Caco-2 (cell line): ENCODE measurements at regions not wholly inside any gene's neighbourhood (a gene's known extent, or its start where the extent isn't known, plus 50 kb on each side); places are given as distances from the start of the nearest gene placed in this dataset.

Experiments
- BruUV-seq: library from RNA; stranded (reverse); fragments of 400-500 nt; replicated peaks from 2 replicates; lab custom pipeline; 2021; lab: Mats Ljungman, UMichigan
- CTCF ChIA-PET: fragments of 300-600 bp; sonication (Branson Sonifier 250); formaldehyde crosslinking; loops from one replicate; lab custom pipeline; 2022; ENCODE audit warnings: antibody characterized with exemption; lab: Charles Lee
- POLR2A ChIA-PET: fragments of 300-600 bp; sonication (Branson Sonifier 250); formaldehyde crosslinking; loops from one replicate; lab custom pipeline; 2022; ENCODE audit warnings: antibody characterized with exemption; lab: Charles Lee
- DNase-seq, 2 experiments: peaks; one replicate each; pipeline versions ENCODE4 v3.0.0 to v3.0.0-alpha.2; 2020 to 2022
- H3K27me3 ChIP-seq: replicated peaks from 2 replicates; pipeline ENCODE4 v1.6.0; 2011; ENCODE audit warnings: low read length; ENCODE audit not compliant: control insufficient read depth, insufficient read depth
- H3K36me3 ChIP-seq: 2 replicates; pipeline ENCODE4 v1.5.1; 2011; ENCODE audit warnings: low read length; ENCODE audit not compliant: control insufficient read depth, insufficient read depth
- H3K4me1 ChIP-seq: fragments of 250-450 bp; sonication (Bioruptor Pico); 2 replicates; pipeline ENCODE4 v1.5.1; 2020; ENCODE audit warnings: mild to moderate bottlenecking
- H3K4me3 ChIP-seq: 2 replicates; pipeline ENCODE4 v1.5.1; 2011; ENCODE audit warnings: low read depth, mild to moderate bottlenecking, control low read depth, low read length
- H3K9me3 ChIP-seq: fragments of 250-450 bp; sonication (Bioruptor Pico); 2 replicates; pipeline ENCODE4 v1.5.1; 2020; ENCODE audit warnings: mild to moderate bottlenecking, moderate library complexity
- H3K27ac Mint-ChIP-seq: one replicate; pipeline ENCODE4 v1.8.0; 2022; ENCODE audit warnings: mixed read lengths; ENCODE audit not compliant: unreplicated experiment
- H3K27me3 Mint-ChIP-seq: one replicate; pipeline ENCODE4 v1.8.0; 2022; ENCODE audit warnings: mixed read lengths; ENCODE audit not compliant: insufficient read depth, unreplicated experiment
- H3K36me3 Mint-ChIP-seq: one replicate; pipeline ENCODE4 v1.8.0; 2022; ENCODE audit warnings: mild to moderate bottlenecking, mixed read lengths; ENCODE audit not compliant: insufficient read depth, unreplicated experiment
- H3K4me1 Mint-ChIP-seq: one replicate; pipeline ENCODE4 v1.8.0; 2022; ENCODE audit warnings: low read depth, mixed read lengths; ENCODE audit not compliant: unreplicated experiment
- H3K4me3 Mint-ChIP-seq: one replicate; pipeline ENCODE4 v1.8.0; 2022; ENCODE audit warnings: mild to moderate bottlenecking, moderate library complexity, mixed read lengths; ENCODE audit not compliant: unreplicated experiment
- H3K9me3 Mint-ChIP-seq: one replicate; pipeline ENCODE4 v1.8.0; 2022; ENCODE audit warnings: mixed read lengths; ENCODE audit not compliant: unreplicated experiment
- intact Hi-C: fragments of 100-400 bp; cut with micrococcal nuclease; formaldehyde crosslinking; loops from one replicate; pipeline ENCODE4 v1.10.0; 2022; ENCODE audit not compliant: unreplicated experiment
- TF ChIP-seq, protein P1 (sequence below), 2 experiments: fragments of 200-600 bp in 1 of 2; IDR thresholded peaks; 1 replicate in 1 of 2; 2 replicates in 1 of 2; pipeline versions ENCODE4 v1.5.1 to v1.8.0; 2011 to 2022; ENCODE audit warnings: antibody characterized with exemption in 1 of 2, control low read depth in 1 of 2, inconsistent platforms in 1 of 2, low read depth in 1 of 2, low read length in 1 of 2, mild to moderate bottlenecking in 1 of 2, moderate library complexity in 1 of 2; ENCODE audit not compliant: insufficient read depth in 1 of 2, severe bottlenecking in 1 of 2, unreplicated experiment in 1 of 2

DNA sequence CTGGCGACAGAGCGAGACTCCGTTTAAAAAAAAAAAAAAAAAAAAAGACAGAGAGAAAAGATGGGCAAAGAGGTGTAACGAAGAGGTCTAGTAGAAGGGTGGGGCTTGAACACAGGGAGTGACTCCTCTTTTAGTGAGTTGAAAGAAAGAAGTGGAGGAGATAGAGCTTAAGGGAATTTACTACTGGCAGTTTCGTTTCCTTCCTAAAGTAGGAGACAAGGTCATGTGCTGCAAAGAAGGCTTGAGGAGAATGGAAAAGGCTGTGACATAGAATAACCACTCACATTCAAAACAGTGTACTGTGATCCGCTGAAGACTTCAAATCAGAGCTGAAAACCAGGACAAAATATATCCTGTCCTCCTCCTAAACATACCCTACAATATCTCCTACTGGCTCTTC, 63.8 kb upstream of the EIF2S2 start:
- H3K4me1 ChIP-seq, result 0 out of 2 replicates have a peak, but pooled peaks cover 9% of the 10 kb centered on the region
- no peaks in the 10 kb centered on the region for H3K27me3 Mint-ChIP-seq
- TF ChIP-seq, protein P1, sequence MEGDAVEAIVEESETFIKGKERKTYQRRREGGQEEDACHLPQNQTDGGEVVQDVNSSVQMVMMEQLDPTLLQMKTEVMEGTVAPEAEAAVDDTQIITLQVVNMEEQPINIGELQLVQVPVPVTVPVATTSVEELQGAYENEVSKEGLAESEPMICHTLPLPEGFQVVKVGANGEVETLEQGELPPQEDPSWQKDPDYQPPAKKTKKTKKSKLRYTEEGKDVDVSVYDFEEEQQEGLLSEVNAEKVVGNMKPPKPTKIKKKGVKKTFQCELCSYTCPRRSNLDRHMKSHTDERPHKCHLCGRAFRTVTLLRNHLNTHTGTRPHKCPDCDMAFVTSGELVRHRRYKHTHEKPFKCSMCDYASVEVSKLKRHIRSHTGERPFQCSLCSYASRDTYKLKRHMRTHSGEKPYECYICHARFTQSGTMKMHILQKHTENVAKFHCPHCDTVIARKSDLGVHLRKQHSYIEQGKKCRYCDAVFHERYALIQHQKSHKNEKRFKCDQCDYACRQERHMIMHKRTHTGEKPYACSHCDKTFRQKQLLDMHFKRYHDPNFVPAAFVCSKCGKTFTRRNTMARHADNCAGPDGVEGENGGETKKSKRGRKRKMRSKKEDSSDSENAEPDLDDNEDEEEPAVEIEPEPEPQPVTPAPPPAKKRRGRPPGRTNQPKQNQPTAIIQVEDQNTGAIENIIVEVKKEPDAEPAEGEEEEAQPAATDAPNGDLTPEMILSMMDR (IDR thresholded peaks at IDR 0.05; ENCODE audit: insufficient read depth in 1 of 2, low read depth in 1 of 2, low read length in 1 of 2, severe bottlenecking in 1 of 2, unreplicated experiment in 1 of 2), result no peak
- no peak overlapping the region for H3K4me3 ChIP-seq
- ChIA-PET POLR2A (no interaction called here), CTCF (interaction anchor here (1.7 kb wide), 1 partner anchor 15 kb away, joined by 9 read pairs; no protein-coding TSS in a partner anchor)
- H3K9me3 Mint-ChIP-seq, result no peaks in the 10 kb centered on the region
- no peaks in the 10 kb centered on the region for H3K9me3 ChIP-seq
- H3K27me3 ChIP-seq, result no peaks in the 10 kb centered on the region
- H3K4me3 Mint-ChIP-seq, result no peak overlapping the region
- intact Hi-C loops, result no loop called here
- H3K36me3 Mint-ChIP-seq, result no peaks in the 10 kb centered on the region
- H3K36me3 ChIP-seq, result no peaks in the 10 kb centered on the region
- DNase-seq, result no peak
- no peak overlapping the region for H3K27ac Mint-ChIP-seq
- no TSS peak for BruUV-seq
- peaks cover 8% of the 10 kb centered on the region for H3K4me1 Mint-ChIP-seq

DNA sequence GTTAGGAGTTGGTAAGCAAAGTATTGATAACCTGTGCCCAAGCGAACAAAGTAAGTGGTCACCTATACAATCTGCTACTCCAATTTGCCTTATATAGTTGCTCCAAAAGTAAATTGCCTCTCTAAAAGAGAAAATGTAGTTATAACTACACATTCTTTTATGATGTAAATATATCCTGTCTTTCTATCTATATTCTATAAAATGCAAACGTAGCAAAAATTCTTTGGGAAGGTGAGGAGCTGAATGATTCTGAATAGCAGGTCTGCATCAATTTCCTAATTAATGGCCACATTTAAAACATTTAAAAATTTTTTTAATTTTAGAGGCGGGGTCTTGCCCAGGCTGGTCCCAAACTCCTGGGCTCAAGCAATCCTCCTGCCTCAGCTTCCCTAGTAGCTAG, 64.2 kb upstream of the ASIP start:
- TF ChIP-seq, protein P1 (IDR thresholded peaks at IDR 0.05; ENCODE audit: insufficient read depth in 1 of 2, low read depth in 1 of 2, low read length in 1 of 2, severe bottlenecking in 1 of 2, unreplicated experiment in 1 of 2), result no peak
- no peaks in the 10 kb centered on the region for H3K27me3 ChIP-seq
- Mint-ChIP-seq H3K27ac (no peak overlapping the region), H3K27me3 (no peaks in the 10 kb centered on the region), H3K9me3 (no peaks in the 10 kb centered on the region), H3K4me3 (no peak overlapping the region), H3K36me3 (no peaks in the 10 kb centered on the region), H3K4me1 (peaks cover 18% of the 10 kb centered on the region)
- DNase-seq, result no peak
- BruUV-seq, result no TSS peak
- ChIA-PET POLR2A (no interaction called here), CTCF (no interaction called here)
- H3K4me1 ChIP-seq, result 0 out of 2 replicates have a peak, but pooled peaks cover 14% of the 10 kb centered on the region
- no peaks in the 10 kb centered on the region for H3K9me3 ChIP-seq
- intact Hi-C loops, result no loop called here
- H3K36me3 ChIP-seq, result no peaks in the 10 kb centered on the region
- no peak overlapping the region for H3K4me3 ChIP-seq

DNA sequence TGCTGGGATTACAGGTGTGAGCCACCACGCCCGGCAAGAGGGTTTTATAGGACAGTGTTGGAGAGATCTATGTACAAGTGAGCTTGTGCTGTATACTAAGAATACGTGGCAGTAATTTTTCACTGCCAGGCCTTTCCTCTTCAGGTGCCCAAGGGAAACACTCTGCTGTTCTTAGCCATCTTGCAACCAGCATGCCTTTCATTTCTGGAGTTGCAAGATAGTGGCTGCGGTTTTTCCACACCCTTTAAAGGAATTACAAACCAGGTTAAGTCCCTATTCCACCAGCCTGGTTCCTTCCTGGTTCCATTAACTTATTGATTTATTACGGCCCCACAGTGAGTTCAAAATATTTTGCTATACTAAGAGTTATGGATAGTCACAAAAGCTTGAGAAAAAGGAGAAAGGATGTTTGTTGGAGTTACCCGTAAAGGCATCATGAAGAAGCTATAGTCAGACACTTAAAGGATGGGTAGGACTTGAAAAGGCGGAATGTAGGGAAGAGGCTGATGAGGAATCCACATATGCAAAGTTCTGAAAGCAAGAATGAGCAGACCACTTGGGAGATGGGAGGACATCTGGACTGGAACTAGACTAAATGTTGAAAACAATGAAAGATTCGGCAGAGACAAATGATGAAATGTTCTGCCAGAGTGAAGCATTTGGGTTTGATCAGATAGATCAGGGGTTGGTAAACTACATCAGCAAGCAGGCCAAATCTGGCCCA, 61.4 kb upstream of the ASIP start:
- Histone ChIP-seq H3K9me3 (no peaks in the 10 kb centered on the region), H3K27me3 (no peaks in the 10 kb centered on the region), H3K36me3 (no peaks in the 10 kb centered on the region), H3K4me3 (no peak overlapping the region), H3K4me1 (0 out of 2 replicates have a peak, but pooled peaks cover 10% of the 10 kb centered on the region)
- Mint-ChIP-seq H3K9me3 (no peaks in the 10 kb centered on the region), H3K4me1 (peaks cover 24% of the 10 kb centered on the region), H3K36me3 (no peaks in the 10 kb centered on the region), H3K27ac (no peak overlapping the region), H3K27me3 (no peaks in the 10 kb centered on the region), H3K4me3 (no peak overlapping the region)
- ChIA-PET CTCF (interaction anchor here (1.5 kb wide), 1 partner anchor 11 kb away, joined by 3 read pairs; no protein-coding TSS in a partner anchor), POLR2A (no interaction called here)
- TF ChIP-seq, protein P1 (IDR thresholded peaks at IDR 0.05; ENCODE audit: insufficient read depth in 1 of 2, low read depth in 1 of 2, low read length in 1 of 2, severe bottlenecking in 1 of 2, unreplicated experiment in 1 of 2), result no peak
- intact Hi-C loops, result no loop called here
- BruUV-seq, result no TSS peak
- no peak for DNase-seq
